HG02798 (cell line): ENCODE measurements at regions not wholly inside any gene's neighbourhood (a gene's known extent, or its start where the extent isn't known, plus 50 kb on each side); places are given as distances from the start of the nearest gene placed in this dataset.

Experiments
- ATAC-seq: cut with Tn5 transposase; IDR thresholded peaks from one replicate; pipeline ENCODE4 v1.9.1; 2021; ENCODE audit warnings: mild to moderate bottlenecking; ENCODE audit not compliant: unreplicated experiment, poor library complexity

GRCh38 chr16:65945493-65945892, 421.0 kb upstream of the CDH5 start:
- ATAC-seq: no peak

GRCh38 chr16:65944361-65944760, 422.1 kb upstream of the CDH5 start:
- ATAC-seq: no peak

- no peak for ATAC-seq
These were observed 425.8 kb upstream of the CDH5 start for GRCh38 chr16:65940711-65941110.

- ATAC-seq: no peak
These were observed 428.4 kb upstream of the CDH5 start for GRCh38 chr16:65938083-65938482.

GRCh38 chr16:65937455-65937854, 429.0 kb upstream of the CDH5 start:
- ATAC-seq: no peak

- ATAC-seq: no peak
These were observed 430.4 kb upstream of the CDH5 start for GRCh38 chr16:65936096-65936495.

GRCh38 chr16:65934443-65934842, 432.0 kb upstream of the CDH5 start:
- no peak for ATAC-seq

- ATAC-seq: no peak
These were observed 432.8 kb upstream of the CDH5 start for GRCh38 chr16:65933703-65934102.

GRCh38 chr16:65932350-65933072, 434.0 kb upstream of the CDH5 start:
- no peak for ATAC-seq

- ATAC-seq: no peak
These were observed 443.6 kb upstream of the CDH5 start for GRCh38 chr16:65922923-65923322.

GRCh38 chr16:65919986-65920376, 446.5 kb upstream of the CDH5 start:
- ATAC-seq: no peak

- no peak for ATAC-seq
These were observed 447.1 kb upstream of the CDH5 start for GRCh38 chr16:65919145-65919985.

- no peak for ATAC-seq
These were observed 449.0 kb upstream of the CDH5 start for GRCh38 chr16:65917466-65917865.

GRCh38 chr16:65916995-65917394, 449.5 kb upstream of the CDH5 start:
- no peak for ATAC-seq

GRCh38 chr16:65910291-65910690, 456.2 kb upstream of the CDH5 start:
- no peak for ATAC-seq

- no peak for ATAC-seq
These were observed 457.0 kb upstream of the CDH5 start for GRCh38 chr16:65909310-65910050.

GRCh38 chr16:65908568-65908967, 457.9 kb upstream of the CDH5 start:
- ATAC-seq: no peak

- ATAC-seq: no peak
These were observed 461.2 kb upstream of the CDH5 start for GRCh38 chr16:65905331-65905730.

- ATAC-seq: no peak
These were observed 469.9 kb upstream of the CDH5 start for GRCh38 chr16:65896448-65897153.

- no peak for ATAC-seq
These were observed 470.6 kb upstream of the CDH5 start for GRCh38 chr16:65895906-65896305.
